ENCODE measurements at regions not wholly inside any gene's neighbourhood (a gene's known extent, or its start where the extent isn't known, plus 50 kb on each side); places are given as distances from the start of the nearest gene placed in this dataset.

DNA sequence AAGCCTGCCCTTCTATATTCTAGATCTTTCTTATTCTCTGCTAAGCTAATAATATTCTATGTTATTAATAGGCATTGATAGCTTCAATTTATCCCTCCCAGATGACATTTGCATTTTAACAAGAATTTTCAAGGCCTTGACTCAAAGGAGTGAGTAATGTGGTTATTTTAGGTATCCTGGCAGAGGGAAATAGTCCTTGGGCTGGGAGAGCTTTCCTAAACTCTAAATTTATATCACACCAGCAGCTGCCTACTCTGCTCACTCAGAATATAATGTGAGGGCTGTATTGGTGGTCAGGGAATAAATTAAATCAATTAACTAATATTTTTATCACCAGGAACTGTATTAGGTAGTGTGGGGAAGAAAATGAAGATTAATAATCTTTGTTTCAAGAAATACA, 74.8 kb upstream of the ADAM23 start:
- no peak for DNase-seq

GRCh38 chr2:206368933-206369569, 74.3 kb upstream of the ADAM23 start:
- DNase-seq: no peak

DNA sequence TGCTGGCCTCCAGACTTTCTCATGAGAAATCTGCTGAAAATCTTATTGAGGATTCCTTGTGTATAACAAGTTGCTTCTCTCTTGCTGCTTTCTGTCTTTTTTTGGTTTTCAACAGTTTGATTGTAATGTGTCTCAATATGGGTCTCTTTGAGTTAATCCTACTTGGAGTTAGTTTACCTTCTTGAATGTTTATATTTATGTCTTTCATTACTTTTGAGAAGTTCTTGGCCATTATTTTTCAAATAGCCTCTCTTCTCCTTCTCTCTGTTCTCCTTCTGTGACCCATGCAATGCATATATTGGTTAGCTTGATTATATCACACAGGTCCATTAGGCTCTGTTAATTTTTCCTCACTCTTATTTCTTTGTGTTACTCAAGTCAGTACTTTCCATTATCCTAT, 67.4 kb upstream of the ADAM23 start:
- DNase-seq: no peak

GRCh38 chr2:206378835-206379234, 64.5 kb upstream of the ADAM23 start:
- DNase-seq: no peak

- no peak for DNase-seq
These were observed 64.1 kb upstream of the ADAM23 start for GRCh38 chr2:206379266-206379665.

DNA sequence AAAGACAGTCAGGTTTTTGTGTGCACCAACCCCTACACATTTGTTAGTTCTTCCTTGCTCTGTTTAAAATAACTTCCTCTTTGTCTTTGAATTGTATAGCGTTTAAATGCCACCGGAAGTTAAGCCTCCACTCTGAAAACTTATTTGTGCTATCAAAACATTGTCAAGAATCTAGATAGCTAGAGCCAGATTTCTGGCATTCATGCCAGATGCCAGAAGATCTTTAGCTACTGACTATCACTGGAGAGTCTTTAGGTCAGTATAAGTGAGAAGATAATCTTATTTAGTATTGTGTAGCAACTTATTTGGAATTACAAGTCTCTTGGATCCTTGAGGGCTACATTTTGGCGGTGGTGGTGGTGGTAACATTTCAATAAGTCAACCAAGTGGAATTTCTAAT, 63.4 kb upstream of the ADAM23 start:
- DNase-seq: no peak

DNA sequence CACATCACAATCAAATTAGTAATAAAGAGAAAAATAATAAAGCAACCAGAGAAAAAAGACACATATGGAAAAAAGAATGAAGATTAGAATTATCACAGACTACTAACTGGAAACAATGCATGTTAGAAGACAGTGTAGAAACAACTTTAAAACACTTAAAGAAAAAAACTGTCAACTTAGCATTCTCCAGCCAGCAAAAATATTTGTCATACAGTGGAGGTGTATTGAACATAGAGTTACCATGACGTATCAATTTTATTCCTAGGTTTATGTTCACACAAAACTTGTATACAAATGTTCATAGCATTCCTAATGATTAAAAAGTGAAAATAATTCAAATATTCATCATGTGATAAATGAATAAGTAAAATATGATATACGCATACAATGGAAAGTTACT, 61.5 kb upstream of the ADAM23 start:
- no peak for DNase-seq

DNA sequence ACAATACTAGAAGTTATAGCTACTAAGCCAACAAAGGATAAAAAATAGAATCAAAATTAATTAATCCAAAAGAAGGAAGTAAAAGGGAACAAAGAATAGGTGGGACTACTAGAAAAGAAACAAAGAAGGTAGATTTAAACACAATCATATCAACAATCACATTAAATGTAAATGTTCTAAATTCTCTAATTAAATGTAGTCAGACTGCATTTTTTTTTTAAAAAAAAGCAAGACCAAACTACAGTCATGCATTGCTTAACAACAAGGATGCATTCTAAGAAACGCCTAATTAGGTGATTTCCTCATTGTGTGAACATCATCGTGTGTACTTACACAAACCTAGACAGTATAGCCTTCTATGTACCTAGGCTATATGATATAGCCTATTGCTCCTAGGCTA, 59.7 kb upstream of the ADAM23 start:
- DNase-seq: no peak

DNA sequence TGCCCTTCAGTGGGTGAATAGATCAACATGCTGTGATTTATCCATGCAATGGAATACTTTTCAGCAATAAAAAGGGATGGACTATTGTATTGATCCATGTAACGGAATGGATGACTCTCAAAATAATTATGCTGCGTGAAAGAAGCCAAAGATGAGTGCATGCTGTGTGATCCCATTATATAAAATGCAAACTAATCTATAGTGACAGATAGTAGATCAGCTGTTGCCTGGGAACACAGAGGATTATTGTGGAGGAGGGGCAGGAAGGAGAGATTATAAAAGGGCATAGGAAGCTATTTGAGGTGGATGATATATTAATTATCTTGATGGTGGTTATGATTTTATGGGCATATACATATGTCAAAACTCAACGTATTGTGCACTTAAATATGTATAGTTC, 55.5 kb upstream of the ADAM23 start:
- DNase-seq: no peak

- DNase-seq: no peak
These were observed 54.6 kb upstream of the ADAM23 start for GRCh38 chr2:206388698-206389097.

GRCh38 chr2:206389164-206389563, 54.2 kb upstream of the ADAM23 start:
- no peak for DNase-seq

GRCh38 chr2:206390181-206390580, 53.2 kb upstream of the ADAM23 start:
- no peak for DNase-seq

DNA sequence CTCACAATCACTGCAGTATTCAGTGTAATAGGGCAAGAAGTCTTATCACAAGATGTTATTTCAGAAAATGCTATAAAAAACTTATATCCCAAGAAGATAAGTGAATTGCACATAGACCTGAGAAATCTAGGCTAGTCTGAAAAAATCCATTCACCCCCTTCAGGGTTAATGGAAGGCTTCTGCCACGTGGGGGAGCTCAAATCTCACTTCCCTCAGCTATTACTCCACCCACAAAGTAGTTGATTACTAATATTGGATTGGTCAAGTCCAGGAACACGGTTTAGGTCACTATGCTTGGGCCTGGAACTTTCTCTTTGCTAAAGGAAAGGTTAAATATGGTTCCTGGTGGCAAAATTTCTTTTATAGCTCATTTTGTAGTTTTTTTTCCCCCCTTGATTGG, 51.2 kb upstream of the ADAM23 start:
- DNase-seq: peak in 1 of 2 experiments; percentile 17
